ENCODE measurements at regions not wholly inside any gene's neighbourhood (a gene's known extent, or its start where the extent isn't known, plus 50 kb on each side); places are given as distances from the start of the nearest gene placed in this dataset.

DNA sequence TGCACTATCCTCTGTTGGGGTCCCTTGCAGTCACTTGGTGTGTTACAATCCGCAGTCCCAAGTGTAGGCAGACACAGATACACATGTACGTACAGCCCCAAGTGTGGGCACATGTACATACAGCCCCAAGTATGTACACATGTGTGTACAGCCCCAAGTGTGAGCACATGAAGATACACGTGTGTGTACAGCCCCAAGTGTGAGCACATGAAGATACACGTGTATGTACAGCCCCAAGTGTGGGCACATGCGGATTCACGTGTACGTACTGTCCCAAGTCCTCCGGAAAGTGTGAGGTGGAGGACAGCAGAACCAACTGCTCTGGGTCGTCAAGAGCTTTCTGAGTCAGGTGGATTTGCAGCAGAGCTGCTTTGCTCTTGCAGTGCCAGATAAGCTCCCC lies 440.0 kb downstream of the ZNF516 start:
- TF ChIP-seq, protein P1, sequence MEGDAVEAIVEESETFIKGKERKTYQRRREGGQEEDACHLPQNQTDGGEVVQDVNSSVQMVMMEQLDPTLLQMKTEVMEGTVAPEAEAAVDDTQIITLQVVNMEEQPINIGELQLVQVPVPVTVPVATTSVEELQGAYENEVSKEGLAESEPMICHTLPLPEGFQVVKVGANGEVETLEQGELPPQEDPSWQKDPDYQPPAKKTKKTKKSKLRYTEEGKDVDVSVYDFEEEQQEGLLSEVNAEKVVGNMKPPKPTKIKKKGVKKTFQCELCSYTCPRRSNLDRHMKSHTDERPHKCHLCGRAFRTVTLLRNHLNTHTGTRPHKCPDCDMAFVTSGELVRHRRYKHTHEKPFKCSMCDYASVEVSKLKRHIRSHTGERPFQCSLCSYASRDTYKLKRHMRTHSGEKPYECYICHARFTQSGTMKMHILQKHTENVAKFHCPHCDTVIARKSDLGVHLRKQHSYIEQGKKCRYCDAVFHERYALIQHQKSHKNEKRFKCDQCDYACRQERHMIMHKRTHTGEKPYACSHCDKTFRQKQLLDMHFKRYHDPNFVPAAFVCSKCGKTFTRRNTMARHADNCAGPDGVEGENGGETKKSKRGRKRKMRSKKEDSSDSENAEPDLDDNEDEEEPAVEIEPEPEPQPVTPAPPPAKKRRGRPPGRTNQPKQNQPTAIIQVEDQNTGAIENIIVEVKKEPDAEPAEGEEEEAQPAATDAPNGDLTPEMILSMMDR (IDR thresholded peaks at IDR 0.05; ENCODE audit: insufficient read depth, low read length) = no peak
- TF ChIP-seq, protein P2, sequence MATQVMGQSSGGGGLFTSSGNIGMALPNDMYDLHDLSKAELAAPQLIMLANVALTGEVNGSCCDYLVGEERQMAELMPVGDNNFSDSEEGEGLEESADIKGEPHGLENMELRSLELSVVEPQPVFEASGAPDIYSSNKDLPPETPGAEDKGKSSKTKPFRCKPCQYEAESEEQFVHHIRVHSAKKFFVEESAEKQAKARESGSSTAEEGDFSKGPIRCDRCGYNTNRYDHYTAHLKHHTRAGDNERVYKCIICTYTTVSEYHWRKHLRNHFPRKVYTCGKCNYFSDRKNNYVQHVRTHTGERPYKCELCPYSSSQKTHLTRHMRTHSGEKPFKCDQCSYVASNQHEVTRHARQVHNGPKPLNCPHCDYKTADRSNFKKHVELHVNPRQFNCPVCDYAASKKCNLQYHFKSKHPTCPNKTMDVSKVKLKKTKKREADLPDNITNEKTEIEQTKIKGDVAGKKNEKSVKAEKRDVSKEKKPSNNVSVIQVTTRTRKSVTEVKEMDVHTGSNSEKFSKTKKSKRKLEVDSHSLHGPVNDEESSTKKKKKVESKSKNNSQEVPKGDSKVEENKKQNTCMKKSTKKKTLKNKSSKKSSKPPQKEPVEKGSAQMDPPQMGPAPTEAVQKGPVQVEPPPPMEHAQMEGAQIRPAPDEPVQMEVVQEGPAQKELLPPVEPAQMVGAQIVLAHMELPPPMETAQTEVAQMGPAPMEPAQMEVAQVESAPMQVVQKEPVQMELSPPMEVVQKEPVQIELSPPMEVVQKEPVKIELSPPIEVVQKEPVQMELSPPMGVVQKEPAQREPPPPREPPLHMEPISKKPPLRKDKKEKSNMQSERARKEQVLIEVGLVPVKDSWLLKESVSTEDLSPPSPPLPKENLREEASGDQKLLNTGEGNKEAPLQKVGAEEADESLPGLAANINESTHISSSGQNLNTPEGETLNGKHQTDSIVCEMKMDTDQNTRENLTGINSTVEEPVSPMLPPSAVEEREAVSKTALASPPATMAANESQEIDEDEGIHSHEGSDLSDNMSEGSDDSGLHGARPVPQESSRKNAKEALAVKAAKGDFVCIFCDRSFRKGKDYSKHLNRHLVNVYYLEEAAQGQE (IDR thresholded peaks at IDR 0.05; ENCODE audit: insufficient replicate concordance, low read depth) = no peak
- TF ChIP-seq POLR2AphosphoS5 (IDR thresholded peaks at IDR 0.05; ENCODE audit: low read depth) = no peak
- TF ChIP-seq GABPA (IDR thresholded peaks at IDR 0.05; ENCODE audit: low read depth) = no peak
- TF ChIP-seq SPI1 (IDR thresholded peaks at IDR 0.05; ENCODE audit: borderline replicate concordance, low read depth) = no peak

All from HL-60 (cell line).